H9 (cell line): ENCODE measurements at regions not wholly inside any gene's neighbourhood (a gene's known extent, or its start where the extent isn't known, plus 50 kb on each side); places are given as distances from the start of the nearest gene placed in this dataset.
A peak's percentile ranks its signal among the peaks of the same experiment; 100 is the strongest.

Experiments
- DNase-seq: peaks from one replicate; pipeline ENCODE4 v3.0.0-alpha.2; 2017
- H2AFZ ChIP-seq: one replicate; pipeline ENCODE4 v1.6.1; 2013; ENCODE audit warnings: mild to moderate bottlenecking, low read length, control low read depth, moderate library complexity
- H2AK5ac ChIP-seq: 2 replicates; pipeline ENCODE4 v1.6.1; 2013; ENCODE audit warnings: low read length, control low read depth, mixed read lengths; ENCODE audit not compliant: insufficient read length
- H2BK120ac ChIP-seq: one replicate; pipeline ENCODE4 v1.6.1; 2013; ENCODE audit warnings: low read depth, mild to moderate bottlenecking, low read length, control low read depth, inconsistent platforms; ENCODE audit not compliant: poor library complexity, severe bottlenecking
- H2BK12ac ChIP-seq: 2 replicates; pipeline ENCODE4 v1.6.1; 2013; ENCODE audit warnings: low read length, control low read depth, mixed read lengths, low read depth; ENCODE audit not compliant: insufficient read length
- H2BK15ac ChIP-seq: 2 replicates; pipeline ENCODE4 v1.6.1; 2013; ENCODE audit warnings: low read depth, low read length, control low read depth
- H2BK20ac ChIP-seq: one replicate; pipeline ENCODE4 v1.6.1; 2013; ENCODE audit warnings: low read depth, mild to moderate bottlenecking, low read length, control low read depth, inconsistent platforms; ENCODE audit not compliant: poor library complexity, severe bottlenecking
- H2BK5ac ChIP-seq: 2 replicates; pipeline ENCODE4 v1.6.1; 2013; ENCODE audit warnings: low read length, control low read depth, mixed read lengths; ENCODE audit not compliant: insufficient read length
- H3K14ac ChIP-seq: 2 replicates; pipeline ENCODE4 v1.6.1; 2013; ENCODE audit warnings: low read length, control low read depth; ENCODE audit not compliant: insufficient read depth
- H3K18ac ChIP-seq: 2 replicates; pipeline ENCODE4 v1.6.1; 2013; ENCODE audit warnings: low read depth, mild to moderate bottlenecking, mixed read lengths, low read length, control low read depth; ENCODE audit not compliant: insufficient read length
- H3K23ac ChIP-seq: 2 replicates; pipeline ENCODE4 v1.6.1; 2013; ENCODE audit warnings: low read length, control low read depth, mixed read lengths, low read depth; ENCODE audit not compliant: insufficient read length
- H3K23me2 ChIP-seq: 2 replicates; pipeline ENCODE4 v1.6.1; 2013; ENCODE audit warnings: low read depth, mild to moderate bottlenecking, mixed read lengths, low read length, control low read depth; ENCODE audit not compliant: insufficient read length, poor library complexity, severe bottlenecking
- H3K27ac ChIP-seq: 2 replicates; pipeline ENCODE4 v1.5.1; 2013; ENCODE audit warnings: low read length, control low read depth, mixed read lengths, low read depth; ENCODE audit not compliant: insufficient read length
- H3K27me3 ChIP-seq: 2 replicates; pipeline ENCODE4 v1.6.1; 2013; ENCODE audit warnings: low read length, control low read depth, inconsistent platforms; ENCODE audit not compliant: insufficient read depth
- H3K4ac ChIP-seq: 2 replicates; pipeline ENCODE4 v1.6.1; 2013; ENCODE audit warnings: low read depth, mild to moderate bottlenecking, control low read depth, inconsistent platforms, low read length, moderate library complexity
- H3K4me1 ChIP-seq: 2 replicates; pipeline ENCODE4 v1.6.1; 2013; ENCODE audit warnings: low read length, control low read depth, inconsistent platforms; ENCODE audit not compliant: insufficient read depth
- H3K4me2 ChIP-seq: 2 replicates; pipeline ENCODE4 v1.6.1; 2013; ENCODE audit warnings: low read length, control low read depth, mixed read lengths; ENCODE audit not compliant: insufficient read length, insufficient read depth
- H3K56ac ChIP-seq: 2 replicates; pipeline ENCODE4 v1.6.1; 2013; ENCODE audit warnings: low read depth, mild to moderate bottlenecking, mixed read lengths, low read length, control low read depth; ENCODE audit not compliant: insufficient read length
- H3K79me1 ChIP-seq: 2 replicates; pipeline ENCODE4 v1.6.1; 2013; ENCODE audit warnings: low read depth, mild to moderate bottlenecking, moderate library complexity, low read length, control low read depth, inconsistent platforms; ENCODE audit not compliant: insufficient read depth, poor library complexity, severe bottlenecking
- H3K79me2 ChIP-seq: 2 replicates; pipeline ENCODE4 v1.6.1; 2013; ENCODE audit warnings: low read length, control low read depth, inconsistent platforms; ENCODE audit not compliant: insufficient read depth
- H3K9ac ChIP-seq: 2 replicates; pipeline ENCODE4 v1.6.1; 2013; ENCODE audit warnings: low read length, control low read depth, mixed read lengths; ENCODE audit not compliant: insufficient read length; ENCODE audit errors: extremely low read depth
- H3K9me3 ChIP-seq: one replicate; pipeline ENCODE4 v1.6.1; 2013; ENCODE audit warnings: low read depth, low read length, inconsistent platforms; ENCODE audit not compliant: control insufficient read depth
- H3T11ph ChIP-seq: one replicate; pipeline ENCODE4 v1.6.1; 2013; ENCODE audit warnings: mild to moderate bottlenecking, low read length, control low read depth, inconsistent platforms
- H4K20me1 ChIP-seq: one replicate; pipeline ENCODE4 v1.6.1; 2013; ENCODE audit not compliant: control insufficient read depth, insufficient read length, insufficient read depth
- H4K5ac ChIP-seq: 2 replicates; pipeline ENCODE4 v1.6.1; 2013; ENCODE audit warnings: low read depth, mild to moderate bottlenecking, mixed read lengths, low read length, control low read depth; ENCODE audit not compliant: insufficient read length
- H4K8ac ChIP-seq: replicated peaks from 2 replicates; pipeline ENCODE4 v1.6.1; 2013; ENCODE audit warnings: low read length, control low read depth, mixed read lengths, low read depth; ENCODE audit not compliant: insufficient read length
- H4K91ac ChIP-seq: 2 replicates; pipeline ENCODE4 v1.6.1; 2013; ENCODE audit warnings: low read depth, mild to moderate bottlenecking, moderate library complexity, mixed read lengths, low read length, control low read depth; ENCODE audit not compliant: insufficient read length
- H3K27ac Mint-ChIP-seq, 3 experiments: 2 replicates in 2 of 3; 3 replicates in 1 of 3; pipeline ENCODE4 v1.8.0; 2020 to 2021; ENCODE audit warnings: mixed read lengths in 3 of 3, mild to moderate bottlenecking in 1 of 3, moderate library complexity in 1 of 3
- H3K27me3 Mint-ChIP-seq: 2 replicates; pipeline ENCODE4 v1.8.0; 2021; ENCODE audit warnings: low read depth, mild to moderate bottlenecking, moderate library complexity, mixed read lengths
- H3K36me3 Mint-ChIP-seq, 3 experiments: 2 replicates in 2 of 3; 3 replicates in 1 of 3; pipeline ENCODE4 v1.8.0; 2020 to 2021; ENCODE audit warnings: low read depth in 3 of 3, mixed read lengths in 3 of 3; ENCODE audit not compliant: insufficient read depth in 1 of 3
- H3K4me1 Mint-ChIP-seq, 2 experiments: 2 replicates each; pipeline ENCODE4 v1.8.0; 2020; ENCODE audit warnings: mixed read lengths in 2 of 2
- H3K4me3 Mint-ChIP-seq, 2 experiments: 2 replicates in 1 of 2; 3 replicates in 1 of 2; pipeline ENCODE4 v1.8.0; 2020 to 2021; ENCODE audit warnings: mild to moderate bottlenecking in 2 of 2, mixed read lengths in 2 of 2, moderate library complexity in 1 of 2
- H3K9me3 Mint-ChIP-seq, 2 experiments: 2 replicates in 1 of 2; 3 replicates in 1 of 2; pipeline ENCODE4 v1.8.0; 2020; ENCODE audit warnings: mild to moderate bottlenecking in 2 of 2, mixed read lengths in 2 of 2, moderate library complexity in 1 of 2
- WGBS: extraction: QIAGEN DNeasy Blood & Tissue Kit; methylation state at CpG from one replicate; pipeline ENCODE4 v1.1.7; 2013; ENCODE audit warnings: missing lambda C conversion rate, low lambda C conversion rate, mixed read lengths; ENCODE audit not compliant: insufficient read length; ENCODE audit errors: extremely low coverage; 5-methylcytosine and 5-hydroxymethylcytosine counted together
- TF ChIP-seq, protein P1 (sequence below): fragments of 200-600 bp; sonication (generic); conservative IDR thresholded peaks from 3 replicates; pipeline ENCODE4 v1.8.0; 2021; ENCODE audit warnings: antibody characterized with exemption, mild to moderate bottlenecking

- no peaks in the 10 kb centered on the region for H4K20me1 ChIP-seq
- no peak overlapping the region for H2AK5ac ChIP-seq
- H3K27me3 ChIP-seq: no peaks in the 10 kb centered on the region
- Mint-ChIP-seq H3K27ac (no peak overlapping the region; a peak in 1 of 7 replicates), H3K36me3 (no peaks in the 10 kb centered on the region; a peak in 1 of 7 replicates), H3K9me3 (no peaks in the 10 kb centered on the region), H3K4me1 (peaks cover 10 to 17% of the 10 kb centered on the region in 2 experiments), H3K27me3 (peaks cover 4% of the 10 kb centered on the region), H3K4me3 (no peak overlapping the region)
- H3K23ac ChIP-seq: no peak overlapping the region
- H4K8ac ChIP-seq: no peak overlapping the region
- WGBS: no CpG with 5 or more reads among the region's 5 CpGs
- no peak overlapping the region for H2BK15ac ChIP-seq
- no peak overlapping the region for H3K4me2 ChIP-seq
- peak; percentile 13 for DNase-seq
- no peak overlapping the region for H3K9ac ChIP-seq
- no peaks in the 10 kb centered on the region for H3K4me1 ChIP-seq
- H3K79me2 ChIP-seq: no peaks in the 10 kb centered on the region
- H3K4ac ChIP-seq: no peak overlapping the region
- H4K91ac ChIP-seq: no peak overlapping the region
- H4K5ac ChIP-seq: no peak overlapping the region
- H2AFZ ChIP-seq: no peak overlapping the region
- H2BK12ac ChIP-seq: no peak overlapping the region
- H2BK5ac ChIP-seq: no peak overlapping the region
- H3K27ac ChIP-seq: no peak overlapping the region
- H2BK120ac ChIP-seq: no peak overlapping the region
- H3K23me2 ChIP-seq: no peaks in the 10 kb centered on the region
- no peak overlapping the region for H2BK20ac ChIP-seq
- no peak overlapping the region for H3T11ph ChIP-seq
- no peaks in the 10 kb centered on the region for H3K9me3 ChIP-seq
- H3K56ac ChIP-seq: no peak overlapping the region
- no peaks in the 10 kb centered on the region for H3K79me1 ChIP-seq
- TF ChIP-seq, protein P1, sequence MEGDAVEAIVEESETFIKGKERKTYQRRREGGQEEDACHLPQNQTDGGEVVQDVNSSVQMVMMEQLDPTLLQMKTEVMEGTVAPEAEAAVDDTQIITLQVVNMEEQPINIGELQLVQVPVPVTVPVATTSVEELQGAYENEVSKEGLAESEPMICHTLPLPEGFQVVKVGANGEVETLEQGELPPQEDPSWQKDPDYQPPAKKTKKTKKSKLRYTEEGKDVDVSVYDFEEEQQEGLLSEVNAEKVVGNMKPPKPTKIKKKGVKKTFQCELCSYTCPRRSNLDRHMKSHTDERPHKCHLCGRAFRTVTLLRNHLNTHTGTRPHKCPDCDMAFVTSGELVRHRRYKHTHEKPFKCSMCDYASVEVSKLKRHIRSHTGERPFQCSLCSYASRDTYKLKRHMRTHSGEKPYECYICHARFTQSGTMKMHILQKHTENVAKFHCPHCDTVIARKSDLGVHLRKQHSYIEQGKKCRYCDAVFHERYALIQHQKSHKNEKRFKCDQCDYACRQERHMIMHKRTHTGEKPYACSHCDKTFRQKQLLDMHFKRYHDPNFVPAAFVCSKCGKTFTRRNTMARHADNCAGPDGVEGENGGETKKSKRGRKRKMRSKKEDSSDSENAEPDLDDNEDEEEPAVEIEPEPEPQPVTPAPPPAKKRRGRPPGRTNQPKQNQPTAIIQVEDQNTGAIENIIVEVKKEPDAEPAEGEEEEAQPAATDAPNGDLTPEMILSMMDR: no peak
- no peak overlapping the region for H3K18ac ChIP-seq
- H3K14ac ChIP-seq: no peak overlapping the region
Observed at GRCh38 chr1:30409476-30410152, 313.8 kb downstream of the MATN1 start.
